BE2C (cell line): ENCODE measurements at regions not wholly inside any gene's neighbourhood (a gene's known extent, or its start where the extent isn't known, plus 50 kb on each side); places are given as distances from the start of the nearest gene placed in this dataset.

Source experiments
- DNase-seq: peaks from one replicate; pipeline ENCODE4 v3.0.0-alpha.2; 2020
- H3K27me3 ChIP-seq: fragments of 250-450 bp; sonication (Bioruptor Pico); 2 replicates; pipeline ENCODE4 v1.5.1; 2020; ENCODE audit warnings: mild to moderate bottlenecking
- H3K36me3 ChIP-seq: fragments of 250-450 bp; sonication (Bioruptor Pico); 2 replicates; pipeline ENCODE4 v1.5.1; 2020; ENCODE audit warnings: mild to moderate bottlenecking
- H3K4me1 ChIP-seq: fragments of 250-450 bp; sonication (Bioruptor Pico); 2 replicates; pipeline ENCODE4 v1.5.1; 2020
- H3K4me3 ChIP-seq: 2 replicates; pipeline ENCODE4 v1.5.1; 2011; ENCODE audit warnings: low read depth, low read length
- H3K9me3 ChIP-seq: fragments of 250-450 bp; sonication (Bioruptor Pico); 2 replicates; pipeline ENCODE4 v1.5.1; 2020
- TF ChIP-seq, protein P1 (sequence below): IDR thresholded peaks from 2 replicates; pipeline ENCODE4 v1.5.1; 2012; ENCODE audit warnings: mild to moderate bottlenecking, low read depth, low read length

DNA sequence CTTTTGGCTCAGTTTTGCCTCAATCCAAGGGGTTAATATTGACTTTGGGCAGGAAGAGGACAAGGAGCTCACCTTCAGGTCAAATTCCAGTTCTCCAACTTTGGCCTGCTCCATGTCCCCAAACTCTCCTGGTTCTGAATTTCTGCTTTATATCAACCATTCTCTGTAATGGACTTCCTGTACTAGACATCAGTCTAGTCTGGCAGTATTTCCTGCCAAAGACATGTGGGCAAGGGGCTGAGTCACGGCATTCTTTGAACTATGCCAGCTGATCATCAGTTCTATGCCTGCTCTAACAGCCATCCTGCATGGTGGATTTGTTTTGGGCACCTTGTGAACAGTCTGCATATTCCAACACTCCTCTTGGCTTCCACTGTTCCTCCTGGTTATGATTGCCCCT is 199.4 kb downstream of the ZEB2 start:
- TF ChIP-seq, protein P1, sequence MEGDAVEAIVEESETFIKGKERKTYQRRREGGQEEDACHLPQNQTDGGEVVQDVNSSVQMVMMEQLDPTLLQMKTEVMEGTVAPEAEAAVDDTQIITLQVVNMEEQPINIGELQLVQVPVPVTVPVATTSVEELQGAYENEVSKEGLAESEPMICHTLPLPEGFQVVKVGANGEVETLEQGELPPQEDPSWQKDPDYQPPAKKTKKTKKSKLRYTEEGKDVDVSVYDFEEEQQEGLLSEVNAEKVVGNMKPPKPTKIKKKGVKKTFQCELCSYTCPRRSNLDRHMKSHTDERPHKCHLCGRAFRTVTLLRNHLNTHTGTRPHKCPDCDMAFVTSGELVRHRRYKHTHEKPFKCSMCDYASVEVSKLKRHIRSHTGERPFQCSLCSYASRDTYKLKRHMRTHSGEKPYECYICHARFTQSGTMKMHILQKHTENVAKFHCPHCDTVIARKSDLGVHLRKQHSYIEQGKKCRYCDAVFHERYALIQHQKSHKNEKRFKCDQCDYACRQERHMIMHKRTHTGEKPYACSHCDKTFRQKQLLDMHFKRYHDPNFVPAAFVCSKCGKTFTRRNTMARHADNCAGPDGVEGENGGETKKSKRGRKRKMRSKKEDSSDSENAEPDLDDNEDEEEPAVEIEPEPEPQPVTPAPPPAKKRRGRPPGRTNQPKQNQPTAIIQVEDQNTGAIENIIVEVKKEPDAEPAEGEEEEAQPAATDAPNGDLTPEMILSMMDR: no peak
- DNase-seq: no peak
- Histone ChIP-seq H3K4me3 (no peak overlapping the region), H3K9me3 (no peaks in the 10 kb centered on the region), H3K4me1 (no peaks in the 10 kb centered on the region), H3K27me3 (no peaks in the 10 kb centered on the region), H3K36me3 (no peaks in the 10 kb centered on the region)

DNA sequence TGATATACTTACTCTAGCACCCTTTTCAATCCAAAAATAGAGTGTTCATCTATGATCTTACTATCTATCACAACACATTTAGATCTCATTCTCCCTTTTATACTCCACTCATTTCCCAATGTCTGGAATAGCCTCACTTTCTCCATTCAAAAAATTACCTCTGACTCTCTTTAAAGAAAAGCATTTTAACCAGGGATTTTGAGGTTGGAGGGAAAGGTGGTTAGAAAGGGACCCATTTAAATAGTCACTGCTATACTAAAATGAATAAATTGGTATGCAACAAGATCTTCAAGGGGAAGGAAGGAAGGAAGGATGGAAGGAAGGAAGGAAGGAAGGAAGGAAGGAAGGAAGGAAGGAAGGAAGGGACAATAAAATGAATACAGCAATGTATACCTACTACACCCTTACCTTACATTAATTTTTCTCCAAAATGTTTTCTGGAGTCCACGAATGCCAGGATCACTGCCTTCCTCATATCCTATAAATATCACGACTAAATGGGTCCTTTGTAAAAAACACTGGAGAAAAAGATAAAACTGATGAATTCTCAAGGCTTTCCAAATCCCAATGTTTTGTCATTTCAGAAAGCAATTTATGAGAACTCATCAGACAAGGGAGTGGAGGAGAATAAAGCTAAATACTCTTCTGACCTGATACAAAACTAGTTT is 202.7 kb downstream of the ZEB2 start:
- no peaks in the 10 kb centered on the region for H3K9me3 ChIP-seq
- TF ChIP-seq, protein P1: no peak
- H3K4me3 ChIP-seq: no peak overlapping the region
- H3K36me3 ChIP-seq: no peaks in the 10 kb centered on the region
- DNase-seq: no peak
- H3K27me3 ChIP-seq: no peaks in the 10 kb centered on the region
- no peaks in the 10 kb centered on the region for H3K4me1 ChIP-seq

DNA sequence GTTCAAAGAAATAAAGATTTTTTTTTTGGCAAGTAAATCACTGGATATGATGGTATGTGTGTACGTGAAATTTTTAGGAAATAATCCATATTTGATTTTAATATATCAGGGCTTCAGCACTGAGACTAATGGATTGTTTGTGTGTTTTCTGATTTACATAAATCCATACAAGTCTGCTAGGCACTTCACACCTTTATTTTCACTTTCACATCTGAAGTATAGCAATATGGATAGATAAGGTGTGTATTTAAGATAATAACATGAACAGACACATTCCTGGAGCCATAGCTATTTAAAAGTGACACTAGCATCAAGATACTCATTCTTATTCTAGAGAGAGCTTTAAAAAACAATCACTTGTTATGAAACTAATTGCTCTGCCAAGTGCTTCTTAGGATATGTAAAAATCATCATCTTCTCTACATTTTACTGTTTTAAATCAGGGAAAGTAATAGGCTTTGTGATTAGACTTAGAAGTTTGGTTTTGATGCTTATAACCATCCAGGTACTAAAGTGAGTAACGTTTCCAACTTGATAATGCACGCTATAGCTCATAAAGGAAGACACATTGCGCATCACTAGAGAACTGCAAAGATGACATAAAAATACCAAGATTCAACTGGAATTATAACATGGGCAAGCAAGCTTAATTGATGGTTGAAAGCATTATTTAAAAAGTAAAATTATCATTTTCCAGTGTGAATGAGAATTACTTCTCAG is 208.9 kb downstream of the ZEB2 start:
- Histone ChIP-seq H3K9me3 (no peaks in the 10 kb centered on the region), H3K4me3 (no peak overlapping the region), H3K36me3 (no peaks in the 10 kb centered on the region), H3K4me1 (no peaks in the 10 kb centered on the region), H3K27me3 (no peaks in the 10 kb centered on the region)
- TF ChIP-seq, protein P1: no peak
- no peak for DNase-seq

DNA sequence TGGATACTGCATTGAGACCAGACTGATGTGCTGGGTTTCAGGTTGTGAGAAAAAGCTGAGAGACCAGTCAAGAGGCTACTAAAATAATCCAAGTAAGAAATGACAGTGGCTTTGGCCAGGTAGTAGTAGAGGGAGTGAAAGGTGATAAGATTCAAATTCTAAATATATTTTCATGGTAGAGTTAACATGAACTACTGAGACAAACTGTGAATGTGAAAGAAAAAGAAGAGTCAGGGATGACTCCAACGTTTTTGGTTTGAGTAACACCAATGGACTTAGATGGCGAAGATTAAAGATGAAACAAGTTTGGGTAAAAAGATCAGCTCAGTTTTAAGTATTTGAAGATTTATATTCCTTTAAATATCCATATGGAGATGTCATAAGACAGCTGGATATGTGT is 209.4 kb downstream of the ZEB2 start:
- TF ChIP-seq, protein P1: no peak
- Histone ChIP-seq H3K4me1 (no peaks in the 10 kb centered on the region), H3K4me3 (no peak overlapping the region), H3K9me3 (no peaks in the 10 kb centered on the region), H3K36me3 (no peaks in the 10 kb centered on the region), H3K27me3 (no peaks in the 10 kb centered on the region)
- DNase-seq: no peak

DNA sequence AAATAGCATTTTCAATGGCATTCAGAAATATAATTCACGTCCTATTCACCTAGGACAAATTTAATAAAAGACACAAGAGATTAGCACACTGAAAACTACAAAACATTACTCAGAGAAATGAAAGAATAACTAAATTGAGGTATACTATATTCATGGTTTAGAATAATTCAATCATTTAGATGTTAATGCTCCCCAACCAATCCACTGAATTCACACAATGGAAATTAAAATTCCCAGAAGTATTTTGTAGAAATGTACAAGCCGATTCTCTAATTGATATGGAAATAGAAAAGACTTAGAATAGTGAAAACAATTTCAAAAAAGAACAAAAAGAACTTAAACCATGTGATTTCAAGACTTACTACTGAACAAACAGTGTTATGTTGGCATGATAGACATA is 212.2 kb downstream of the ZEB2 start:
- H3K36me3 ChIP-seq: no peaks in the 10 kb centered on the region
- TF ChIP-seq, protein P1: no peak
- H3K27me3 ChIP-seq: no peaks in the 10 kb centered on the region
- H3K4me3 ChIP-seq: no peak overlapping the region
- no peaks in the 10 kb centered on the region for H3K4me1 ChIP-seq
- DNase-seq: no peak
- no peaks in the 10 kb centered on the region for H3K9me3 ChIP-seq

DNA sequence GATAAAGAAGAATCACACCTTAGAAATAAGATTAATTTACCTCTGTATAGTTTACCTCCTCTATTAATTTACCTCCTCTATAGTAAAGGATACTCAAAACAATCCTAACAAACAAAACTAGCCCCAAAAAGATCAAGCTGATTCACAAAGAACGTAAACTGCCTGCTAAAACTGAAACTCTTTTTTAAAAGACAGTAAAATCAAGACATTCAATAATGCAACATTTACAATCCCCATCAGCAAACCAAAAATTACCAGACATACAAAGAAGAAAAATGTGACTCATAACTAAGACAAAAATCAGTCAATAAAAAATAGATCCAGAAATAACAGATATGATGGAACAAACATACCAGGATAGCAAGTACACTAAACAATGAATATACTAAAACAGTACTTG is 215.7 kb downstream of the ZEB2 start:
- Histone ChIP-seq H3K36me3 (no peaks in the 10 kb centered on the region), H3K4me3 (no peak overlapping the region), H3K4me1 (no peaks in the 10 kb centered on the region), H3K9me3 (no peaks in the 10 kb centered on the region), H3K27me3 (no peaks in the 10 kb centered on the region)
- DNase-seq: no peak
- TF ChIP-seq, protein P1: no peak
